GM19467 (cell line): ENCODE measurements at regions not wholly inside any gene's neighbourhood (a gene's known extent, or its start where the extent isn't known, plus 50 kb on each side); places are given as distances from the start of the nearest gene placed in this dataset.

Experiments used
- ATAC-seq: cut with Tn5 transposase; IDR thresholded peaks from one replicate; pipeline ENCODE4 v1.9.1; 2021; ENCODE audit warnings: mild to moderate bottlenecking, moderate library complexity; ENCODE audit not compliant: unreplicated experiment

GRCh38 chr12:131370321-131370720 is 340.6 kb upstream of the SFSWAP start:
- no peak for ATAC-seq

GRCh38 chr12:131370791-131371347 is 340.0 kb upstream of the SFSWAP start:
- ATAC-seq: no peak

- no peak for ATAC-seq
Observed at GRCh38 chr12:131371401-131372170, 339.3 kb upstream of the SFSWAP start.

- ATAC-seq: no peak
Observed at GRCh38 chr12:131372171-131372475, 338.8 kb upstream of the SFSWAP start.

- ATAC-seq: no peak
Observed at GRCh38 chr12:131372706-131373195, 338.1 kb upstream of the SFSWAP start.

GRCh38 chr12:131375261-131375971 is 335.5 kb upstream of the SFSWAP start:
- ATAC-seq: no peak

- ATAC-seq: no peak
Observed at GRCh38 chr12:131375972-131376345, 334.9 kb upstream of the SFSWAP start.

GRCh38 chr12:131378176-131378842 is 332.6 kb upstream of the SFSWAP start:
- ATAC-seq: no peak

- ATAC-seq: no peak
Observed at GRCh38 chr12:131378861-131379665, 331.8 kb upstream of the SFSWAP start.

- ATAC-seq: no peak
Observed at GRCh38 chr12:131379738-131380137, 331.2 kb upstream of the SFSWAP start.

GRCh38 chr12:131380220-131380964 is 330.5 kb upstream of the SFSWAP start:
- no peak for ATAC-seq

- no peak for ATAC-seq
Observed at GRCh38 chr12:131380965-131381705, 329.8 kb upstream of the SFSWAP start.

GRCh38 chr12:131381716-131382430 is 329.0 kb upstream of the SFSWAP start:
- no peak for ATAC-seq

- no peak for ATAC-seq
Observed at GRCh38 chr12:131383291-131383690, 327.6 kb upstream of the SFSWAP start.

- ATAC-seq: no peak
Observed at GRCh38 chr12:131383741-131384543, 326.9 kb upstream of the SFSWAP start.

- ATAC-seq: no peak
Observed at GRCh38 chr12:131384544-131384855, 326.4 kb upstream of the SFSWAP start.

- no peak for ATAC-seq
Observed at GRCh38 chr12:131385313-131386166, 325.4 kb upstream of the SFSWAP start.
